Osteocyte (in vitro differentiated cells): ENCODE measurements at regions not wholly inside any gene's neighbourhood (a gene's known extent, or its start where the extent isn't known, plus 50 kb on each side); places are given as distances from the start of the nearest gene placed in this dataset.
"Not testable (repeated sequence)": the region's sequence is repeated elsewhere in the genome, so short reads cannot be mapped to it uniquely, and the experiment has no call there.

Source experiments
- DNase-seq: peaks from one replicate; pipeline ENCODE4 v3.0.0; 2021; ENCODE audit warnings: mixed read lengths; ENCODE audit not compliant: unreplicated experiment; ENCODE audit errors: extremely low spot score
- H3K27ac Mint-ChIP-seq: one replicate; pipeline ENCODE4 v1.8.0; 2021; ENCODE audit warnings: mild to moderate bottlenecking, mixed read lengths; ENCODE audit not compliant: unreplicated experiment
- H3K27me3 Mint-ChIP-seq: one replicate; pipeline ENCODE4 v1.8.0; 2021; ENCODE audit warnings: mixed read lengths; ENCODE audit not compliant: unreplicated experiment
- H3K36me3 Mint-ChIP-seq: one replicate; pipeline ENCODE4 v1.8.0; 2021; ENCODE audit warnings: mixed read lengths; ENCODE audit not compliant: unreplicated experiment
- H3K4me1 Mint-ChIP-seq: one replicate; pipeline ENCODE4 v1.8.0; 2021; ENCODE audit warnings: mixed read lengths; ENCODE audit not compliant: unreplicated experiment
- H3K4me3 Mint-ChIP-seq: one replicate; pipeline ENCODE4 v1.8.0; 2021; ENCODE audit warnings: mild to moderate bottlenecking, moderate library complexity, mixed read lengths; ENCODE audit not compliant: unreplicated experiment
- H3K9me3 Mint-ChIP-seq: one replicate; pipeline ENCODE4 v1.8.0; 2021; ENCODE audit warnings: mixed read lengths; ENCODE audit not compliant: unreplicated experiment
- CTCF ChIP-seq: fragments of 200-600 bp; sonication (generic); IDR thresholded peaks from 2 replicates; pipeline ENCODE4 v1.5.0; 2021; ENCODE audit warnings: antibody characterized with exemption, mild to moderate bottlenecking, moderate library complexity

- no peak for TF ChIP-seq CTCF
- Mint-ChIP-seq H3K27ac (no peak overlapping the region), H3K9me3 (peaks cover 19% of the 10 kb centered on the region), H3K4me3 (no peak overlapping the region), H3K4me1 (no peaks in the 10 kb centered on the region), H3K36me3 (no peaks in the 10 kb centered on the region), H3K27me3 (no peaks in the 10 kb centered on the region)
- no peak for DNase-seq
These were observed 914.3 kb upstream of the C9orf72 start for GRCh38 chr9:28487561-28487960.

- no peak for DNase-seq
- Mint-ChIP-seq H3K27me3 (no peaks in the 10 kb centered on the region), H3K27ac (no peak overlapping the region), H3K9me3 (peaks cover 11% of the 10 kb centered on the region), H3K36me3 (no peaks in the 10 kb centered on the region), H3K4me1 (no peaks in the 10 kb centered on the region), H3K4me3 (no peak overlapping the region)
- TF ChIP-seq CTCF, result no peak
These were observed 917.8 kb upstream of the C9orf72 start for GRCh38 chr9:28491121-28491520.

DNA sequence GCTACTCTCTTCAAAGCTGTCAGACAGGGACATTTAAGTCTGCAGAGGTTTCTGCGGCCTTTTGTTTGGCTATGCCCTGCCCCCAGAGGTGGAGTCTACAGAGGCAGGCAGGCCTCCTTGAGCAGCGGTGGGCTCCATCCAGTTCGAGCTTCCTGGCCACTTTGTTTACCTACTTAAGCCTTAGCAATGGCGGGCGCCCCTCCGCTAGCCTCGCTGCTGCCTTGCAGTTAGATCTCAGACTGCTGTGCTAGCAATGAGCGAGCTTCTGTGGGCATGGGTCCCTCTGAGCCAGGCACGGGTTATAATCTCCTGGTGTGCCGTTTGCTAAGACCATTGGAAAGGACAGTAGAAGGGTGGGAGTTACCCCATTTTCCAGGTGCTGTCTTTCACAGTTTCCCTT lies 924.9 kb upstream of the C9orf72 start:
- not testable (repeated sequence) for H3K4me1 Mint-ChIP-seq, H3K27ac Mint-ChIP-seq, H3K27me3 Mint-ChIP-seq, H3K4me3 Mint-ChIP-seq, DNase-seq, H3K36me3 Mint-ChIP-seq
- H3K9me3 Mint-ChIP-seq, result peaks cover 10% of the 10 kb centered on the region

- Mint-ChIP-seq H3K27me3 (no peaks in the 10 kb centered on the region), H3K27ac (no peak overlapping the region), H3K4me3 (no peak overlapping the region), H3K4me1 (no peaks in the 10 kb centered on the region), H3K9me3 (peaks cover 3% of the 10 kb centered on the region), H3K36me3 (no peaks in the 10 kb centered on the region)
- no peak for TF ChIP-seq CTCF
- no peak for DNase-seq
These were observed 928.9 kb upstream of the C9orf72 start for GRCh38 chr9:28502189-28502588.

DNA sequence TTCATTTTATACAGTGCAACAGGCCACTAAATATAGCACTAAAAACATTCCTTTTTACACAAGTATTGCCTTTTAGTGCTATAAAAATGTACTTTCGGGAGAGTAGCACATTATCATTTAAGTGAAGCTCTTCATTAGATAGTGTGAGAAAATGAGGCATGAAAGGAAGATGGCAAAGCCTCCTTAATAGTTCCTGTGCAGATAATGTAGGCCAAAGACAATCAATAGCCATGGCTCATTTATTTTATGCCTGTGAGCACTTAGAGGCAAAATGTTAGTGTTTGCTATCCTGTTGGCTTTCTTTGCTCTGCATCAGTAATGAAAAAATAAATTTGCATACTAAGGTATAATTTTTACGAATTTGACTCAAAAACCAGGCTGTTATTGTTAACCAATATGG lies 929.5 kb upstream of the C9orf72 start:
- no peaks in the 10 kb centered on the region for H3K36me3 Mint-ChIP-seq
- no peak for TF ChIP-seq CTCF
- H3K27me3 Mint-ChIP-seq, result no peaks in the 10 kb centered on the region
- DNase-seq, result no peak
- no peak overlapping the region for H3K27ac Mint-ChIP-seq
- H3K4me3 Mint-ChIP-seq, result no peak overlapping the region
- no peaks in the 10 kb centered on the region for H3K9me3 Mint-ChIP-seq
- no peaks in the 10 kb centered on the region for H3K4me1 Mint-ChIP-seq

DNA sequence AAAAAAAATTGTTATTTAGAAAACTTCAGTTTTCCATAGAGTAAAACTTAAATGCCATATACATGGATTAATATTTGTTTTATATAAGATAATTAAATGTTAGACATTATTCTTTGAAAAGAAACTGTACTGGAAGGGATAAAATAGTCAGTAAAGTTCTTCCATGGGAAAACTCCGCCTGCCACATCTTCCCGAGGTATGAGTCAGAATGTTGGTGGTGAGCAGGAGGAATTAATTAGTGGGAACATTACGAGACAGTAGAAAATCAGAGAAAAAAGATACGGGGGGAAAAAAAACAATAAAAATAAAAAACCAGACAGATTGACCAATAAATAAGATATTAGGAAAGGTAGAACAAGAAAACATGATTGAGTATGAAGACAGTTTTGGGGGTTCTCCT lies 930.3 kb upstream of the C9orf72 start:
- H3K9me3 Mint-ChIP-seq, result no peaks in the 10 kb centered on the region
- H3K4me1 Mint-ChIP-seq, result no peaks in the 10 kb centered on the region
- H3K4me3 Mint-ChIP-seq, result no peak overlapping the region
- H3K36me3 Mint-ChIP-seq, result no peaks in the 10 kb centered on the region
- TF ChIP-seq CTCF, result no peak
- H3K27ac Mint-ChIP-seq, result no peak overlapping the region
- no peaks in the 10 kb centered on the region for H3K27me3 Mint-ChIP-seq
- no peak for DNase-seq
